ENCODE measurements at regions not wholly inside any gene's neighbourhood (a gene's known extent, or its start where the extent isn't known, plus 50 kb on each side); places are given as distances from the start of the nearest gene placed in this dataset.

- Mint-ChIP-seq H3K27ac (no peak overlapping the region), H3K4me1 (no peaks in the 10 kb centered on the region), H3K9me3 (peaks cover under 1% of the 10 kb centered on the region), H3K36me3 (ENCODE audit: low read depth) (no peaks in the 10 kb centered on the region), H3K27me3 (no peaks in the 10 kb centered on the region), H3K4me3 (no peak overlapping the region)
- POLR2A ChIA-PET, result no interaction called here
- CTCF ChIA-PET, result no interaction called here
- DNase-seq, result no peak
Observed at GRCh38 chr1:218848009-218848408, 325.7 kb upstream of the LYPLAL1 start.

- DNase-seq, result no peak
- H3K4me3 Mint-ChIP-seq, result no peak overlapping the region
Observed at GRCh38 chr1:218850367-218850766, 323.3 kb upstream of the LYPLAL1 start.

GRCh38 chr1:218851586-218851985, 322.1 kb upstream of the LYPLAL1 start:
- ChIA-PET CTCF (no interaction called here), POLR2A (no interaction called here)
- Mint-ChIP-seq H3K36me3 (ENCODE audit: low read depth) (no peaks in the 10 kb centered on the region), H3K27me3 (no peaks in the 10 kb centered on the region), H3K9me3 (no peaks in the 10 kb centered on the region), H3K4me3 (no peak overlapping the region), H3K4me1 (no peaks in the 10 kb centered on the region), H3K27ac (no peak overlapping the region)
- no peak for DNase-seq

More at GRCh38 chr1:218850367-218850766, 323.3 kb upstream of the LYPLAL1 start:
- ChIA-PET CTCF (no interaction called here), POLR2A (no interaction called here)
- no peaks in the 10 kb centered on the region for H3K9me3 Mint-ChIP-seq
- H3K36me3 Mint-ChIP-seq (ENCODE audit: low read depth), result no peaks in the 10 kb centered on the region
- H3K27ac Mint-ChIP-seq, result no peak overlapping the region
- no peaks in the 10 kb centered on the region for H3K27me3 Mint-ChIP-seq
- H3K4me1 Mint-ChIP-seq, result no peaks in the 10 kb centered on the region

- ChIA-PET CTCF (no interaction called here), POLR2A (no interaction called here)
- no peak overlapping the region for H3K27ac Mint-ChIP-seq
Observed at GRCh38 chr1:218852527-218852926, 321.2 kb upstream of the LYPLAL1 start.

GRCh38 chr1:218863987-218864386, 309.7 kb upstream of the LYPLAL1 start:
- POLR2A ChIA-PET, result no interaction called here
- no peaks in the 10 kb centered on the region for H3K27me3 Mint-ChIP-seq
- H3K36me3 Mint-ChIP-seq (ENCODE audit: low read depth), result no peaks in the 10 kb centered on the region
- no peaks in the 10 kb centered on the region for H3K4me1 Mint-ChIP-seq
- DNase-seq, result no peak
- H3K4me3 Mint-ChIP-seq, result no peak overlapping the region
- CTCF ChIA-PET, result no interaction called here
- no peak overlapping the region for H3K27ac Mint-ChIP-seq
- H3K9me3 Mint-ChIP-seq, result no peaks in the 10 kb centered on the region

More at GRCh38 chr1:218852527-218852926, 321.2 kb upstream of the LYPLAL1 start:
- no peaks in the 10 kb centered on the region for H3K4me1 Mint-ChIP-seq
- no peaks in the 10 kb centered on the region for H3K36me3 Mint-ChIP-seq (ENCODE audit: low read depth)
- H3K27me3 Mint-ChIP-seq, result no peaks in the 10 kb centered on the region
- no peak for DNase-seq
- no peak overlapping the region for H3K4me3 Mint-ChIP-seq
- no peaks in the 10 kb centered on the region for H3K9me3 Mint-ChIP-seq

GRCh38 chr1:218865591-218865990, 308.1 kb upstream of the LYPLAL1 start:
- ChIA-PET POLR2A (no interaction called here), CTCF (no interaction called here)
- Mint-ChIP-seq H3K27ac (no peak overlapping the region), H3K27me3 (no peaks in the 10 kb centered on the region), H3K36me3 (ENCODE audit: low read depth) (no peaks in the 10 kb centered on the region), H3K4me1 (no peaks in the 10 kb centered on the region), H3K9me3 (no peaks in the 10 kb centered on the region), H3K4me3 (no peak overlapping the region)
- no peak for DNase-seq

- no peak for DNase-seq
- Mint-ChIP-seq H3K27ac (no peak overlapping the region), H3K4me3 (no peak overlapping the region), H3K36me3 (ENCODE audit: low read depth) (no peaks in the 10 kb centered on the region), H3K9me3 (no peaks in the 10 kb centered on the region), H3K4me1 (no peaks in the 10 kb centered on the region), H3K27me3 (no peaks in the 10 kb centered on the region)
- ChIA-PET CTCF (no interaction called here), POLR2A (no interaction called here)
Observed at GRCh38 chr1:218866507-218866906, 307.2 kb upstream of the LYPLAL1 start.

- Mint-ChIP-seq H3K27me3 (no peaks in the 10 kb centered on the region), H3K9me3 (no peaks in the 10 kb centered on the region), H3K4me3 (no peak overlapping the region), H3K4me1 (no peaks in the 10 kb centered on the region), H3K27ac (no peak overlapping the region), H3K36me3 (ENCODE audit: low read depth) (no peaks in the 10 kb centered on the region)
- ChIA-PET CTCF (no interaction called here), POLR2A (no interaction called here)
- DNase-seq, result no peak
Observed at GRCh38 chr1:218867066-218867465, 306.6 kb upstream of the LYPLAL1 start.

- no peak for DNase-seq
- Mint-ChIP-seq H3K4me1 (no peaks in the 10 kb centered on the region), H3K4me3 (no peak overlapping the region), H3K27me3 (no peaks in the 10 kb centered on the region), H3K9me3 (no peaks in the 10 kb centered on the region), H3K27ac (no peak overlapping the region), H3K36me3 (ENCODE audit: low read depth) (no peaks in the 10 kb centered on the region)
- ChIA-PET POLR2A (no interaction called here), CTCF (no interaction called here)
Observed at GRCh38 chr1:218867941-218868626, 305.6 kb upstream of the LYPLAL1 start.

GRCh38 chr1:218869276-218869675, 304.4 kb upstream of the LYPLAL1 start:
- ChIA-PET CTCF (no interaction called here), POLR2A (no interaction called here)
- no peak overlapping the region for H3K4me3 Mint-ChIP-seq
- DNase-seq, result no peak
- no peak overlapping the region for H3K27ac Mint-ChIP-seq
- no peaks in the 10 kb centered on the region for H3K36me3 Mint-ChIP-seq (ENCODE audit: low read depth)
- H3K27me3 Mint-ChIP-seq, result no peaks in the 10 kb centered on the region
- H3K4me1 Mint-ChIP-seq, result no peaks in the 10 kb centered on the region
- H3K9me3 Mint-ChIP-seq, result peaks cover 1% of the 10 kb centered on the region

GRCh38 chr1:218872026-218872425, 301.7 kb upstream of the LYPLAL1 start:
- POLR2A ChIA-PET, result no interaction called here
- no peak overlapping the region for H3K4me3 Mint-ChIP-seq
- no peaks in the 10 kb centered on the region for H3K4me1 Mint-ChIP-seq

GRCh38 chr1:218872928-218873327, 300.8 kb upstream of the LYPLAL1 start:
- POLR2A ChIA-PET, result no interaction called here
- Mint-ChIP-seq H3K4me3 (no peak overlapping the region), H3K27ac (no peak overlapping the region), H3K4me1 (no peaks in the 10 kb centered on the region), H3K9me3 (peaks cover 3% of the 10 kb centered on the region), H3K27me3 (no peaks in the 10 kb centered on the region), H3K36me3 (ENCODE audit: low read depth) (no peaks in the 10 kb centered on the region)
- DNase-seq, result no peak
- CTCF ChIA-PET, result no interaction called here

More at GRCh38 chr1:218872026-218872425, 301.7 kb upstream of the LYPLAL1 start:
- DNase-seq, result no peak
- Mint-ChIP-seq H3K36me3 (ENCODE audit: low read depth) (no peaks in the 10 kb centered on the region), H3K9me3 (peaks cover 3% of the 10 kb centered on the region), H3K27ac (no peak overlapping the region), H3K27me3 (no peaks in the 10 kb centered on the region)
- CTCF ChIA-PET, result no interaction called here

- CTCF ChIA-PET, result no interaction called here
- no peak overlapping the region for H3K4me3 Mint-ChIP-seq
- no peak overlapping the region for H3K27ac Mint-ChIP-seq
- no peaks in the 10 kb centered on the region for H3K4me1 Mint-ChIP-seq
- POLR2A ChIA-PET, result no interaction called here
- H3K36me3 Mint-ChIP-seq (ENCODE audit: low read depth), result no peaks in the 10 kb centered on the region
- no peak for DNase-seq
- peaks cover 3% of the 10 kb centered on the region for H3K9me3 Mint-ChIP-seq
- H3K27me3 Mint-ChIP-seq, result no peaks in the 10 kb centered on the region
Observed at GRCh38 chr1:218874313-218874712, 299.4 kb upstream of the LYPLAL1 start.

- CTCF ChIA-PET, result no interaction called here
- H3K4me3 Mint-ChIP-seq, result no peak overlapping the region
- POLR2A ChIA-PET, result no interaction called here
- no peak for DNase-seq
- no peaks in the 10 kb centered on the region for H3K27me3 Mint-ChIP-seq
- no peaks in the 10 kb centered on the region for H3K4me1 Mint-ChIP-seq
- peaks cover 3% of the 10 kb centered on the region for H3K9me3 Mint-ChIP-seq
- no peaks in the 10 kb centered on the region for H3K36me3 Mint-ChIP-seq (ENCODE audit: low read depth)
- H3K27ac Mint-ChIP-seq, result no peak overlapping the region
Observed at GRCh38 chr1:218874801-218875400, 298.8 kb upstream of the LYPLAL1 start.

Data from activated CD4-positive, alpha-beta memory T cell treated with anti-CD3 and anti-CD28 coated beads, Interleukin-2, amount 10 ng/mL, durations not matched to agents 7 days and 5 days (primary cell).